ENCODE measurements at regions not wholly inside any gene's neighbourhood (a gene's known extent, or its start where the extent isn't known, plus 50 kb on each side); places are given as distances from the start of the nearest gene placed in this dataset.

DNA sequence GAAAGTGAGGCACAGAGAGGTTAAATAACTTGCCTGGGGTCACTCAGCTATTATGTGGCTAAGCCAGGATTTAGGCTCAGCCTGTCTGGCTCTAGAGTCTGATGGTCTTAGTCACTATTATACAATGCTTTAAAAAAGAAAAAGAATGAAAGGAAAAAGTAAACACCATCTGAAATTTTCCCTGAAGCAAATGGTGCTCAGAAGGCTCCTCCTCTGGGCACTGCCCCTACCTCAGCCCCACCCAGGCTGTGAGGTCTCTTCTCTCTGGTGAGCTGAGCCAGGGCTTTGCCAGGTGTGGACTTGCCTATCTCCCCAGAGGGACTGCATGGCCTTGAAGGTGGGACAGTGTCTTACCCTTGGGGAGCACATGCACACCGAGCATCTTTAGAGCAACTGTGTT, 117.5 kb upstream of the DYRK2 start:
- ChIA-PET RAD21 (ENCODE audit: unreplicated experiment) (no interaction called here), CTCF (no interaction called here), SMC1A (ENCODE audit: uncharacterized antibody, unreplicated experiment) (no interaction called here), POLR2A (no interaction called here)
- Histone ChIP-seq H3K4me2 (ENCODE audit: control insufficient read depth, insufficient read depth) (no peak overlapping the region), H3K79me2 (ENCODE audit: control insufficient read depth, insufficient read depth, low read length) (no peaks in the 10 kb centered on the region), H3K4me3 (no peak overlapping the region), H3K36me3 (ENCODE audit: control insufficient read depth in 2 of 2, insufficient read depth in 2 of 2, low read length in 1 of 2) (no peaks in the 10 kb centered on the region), H3K9me3 (replicated peaks; ENCODE audit: control insufficient read depth, insufficient read depth, low read length) (no peaks in the 10 kb centered on the region), H3K4me1 (ENCODE audit: control insufficient read depth, insufficient read depth, low read length) (no peaks in the 10 kb centered on the region), H4K20me1 (ENCODE audit: control insufficient read depth, insufficient read depth) (no peaks in the 10 kb centered on the region), H3K27me3 (replicated peaks in 1 of 2; ENCODE audit: control insufficient read depth in 2 of 2, insufficient read depth in 2 of 2, low read length in 1 of 2) (no peaks in the 10 kb centered on the region), H3K27ac (ENCODE audit: control insufficient read depth, insufficient read depth) (no peak overlapping the region), H3K9ac (ENCODE audit: control insufficient read depth, insufficient read depth, low read length) (no peak overlapping the region), H2AFZ (ENCODE audit: control insufficient read depth, low read depth, low read length) (no peak overlapping the region)
- WGBS (ENCODE audit: insufficient coverage, insufficient replicate concordance, low lambda C conversion rate, missing lambda C conversion rate), result 95% methylated on average over 1 of the region's 1 CpG
- BruUV-seq (replicated peaks), result no TSS peak
- no peak for DNase-seq (ENCODE audit: low read depth, low spot score)
- intact Hi-C loops (cut with micrococcal nuclease; ENCODE audit: unreplicated experiment) (no loop called here), in situ Hi-C loops (cut with MboI) (no loop called here)
- no peak for ATAC-seq
- no peak for TF ChIP-seq KDM1A (IDR thresholded peaks at IDR 0.05; ENCODE audit: borderline replicate concordance)
- no peak for TF ChIP-seq ZNF24 (IDR thresholded peaks at IDR 0.05)
- TF ChIP-seq ESRRA (IDR thresholded peaks at IDR 0.05; ENCODE audit: low read length), result no peak
- TF ChIP-seq POLR2A (IDR thresholded peaks at IDR 0.05; ENCODE audit: low read depth, low read length), result no peak
- no peak for TF ChIP-seq SUZ12 (IDR thresholded peaks at IDR 0.05; ENCODE audit: unreplicated experiment)
- TF ChIP-seq MXI1 (IDR thresholded peaks at IDR 0.05; ENCODE audit: low read depth, low read length), result no peak
- TF ChIP-seq, protein P1, sequence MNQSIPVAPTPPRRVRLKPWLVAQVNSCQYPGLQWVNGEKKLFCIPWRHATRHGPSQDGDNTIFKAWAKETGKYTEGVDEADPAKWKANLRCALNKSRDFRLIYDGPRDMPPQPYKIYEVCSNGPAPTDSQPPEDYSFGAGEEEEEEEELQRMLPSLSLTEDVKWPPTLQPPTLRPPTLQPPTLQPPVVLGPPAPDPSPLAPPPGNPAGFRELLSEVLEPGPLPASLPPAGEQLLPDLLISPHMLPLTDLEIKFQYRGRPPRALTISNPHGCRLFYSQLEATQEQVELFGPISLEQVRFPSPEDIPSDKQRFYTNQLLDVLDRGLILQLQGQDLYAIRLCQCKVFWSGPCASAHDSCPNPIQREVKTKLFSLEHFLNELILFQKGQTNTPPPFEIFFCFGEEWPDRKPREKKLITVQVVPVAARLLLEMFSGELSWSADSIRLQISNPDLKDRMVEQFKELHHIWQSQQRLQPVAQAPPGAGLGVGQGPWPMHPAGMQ (IDR thresholded peaks at IDR 0.05; ENCODE audit: borderline replicate concordance), result no peak
- TF ChIP-seq MTA2 (IDR thresholded peaks at IDR 0.05; ENCODE audit: low read depth), result no peak
- TF ChIP-seq TCF3 (IDR thresholded peaks at IDR 0.05; ENCODE audit: borderline replicate concordance, insufficient read depth, low read depth, low read length), result no peak
- TF ChIP-seq E4F1 (IDR thresholded peaks at IDR 0.05; ENCODE audit: borderline replicate concordance, partially characterized antibody), result no peak
- no peak for TF ChIP-seq SMAD5 (IDR thresholded peaks at IDR 0.05; ENCODE audit: low read depth)
- TF ChIP-seq, protein P2, sequence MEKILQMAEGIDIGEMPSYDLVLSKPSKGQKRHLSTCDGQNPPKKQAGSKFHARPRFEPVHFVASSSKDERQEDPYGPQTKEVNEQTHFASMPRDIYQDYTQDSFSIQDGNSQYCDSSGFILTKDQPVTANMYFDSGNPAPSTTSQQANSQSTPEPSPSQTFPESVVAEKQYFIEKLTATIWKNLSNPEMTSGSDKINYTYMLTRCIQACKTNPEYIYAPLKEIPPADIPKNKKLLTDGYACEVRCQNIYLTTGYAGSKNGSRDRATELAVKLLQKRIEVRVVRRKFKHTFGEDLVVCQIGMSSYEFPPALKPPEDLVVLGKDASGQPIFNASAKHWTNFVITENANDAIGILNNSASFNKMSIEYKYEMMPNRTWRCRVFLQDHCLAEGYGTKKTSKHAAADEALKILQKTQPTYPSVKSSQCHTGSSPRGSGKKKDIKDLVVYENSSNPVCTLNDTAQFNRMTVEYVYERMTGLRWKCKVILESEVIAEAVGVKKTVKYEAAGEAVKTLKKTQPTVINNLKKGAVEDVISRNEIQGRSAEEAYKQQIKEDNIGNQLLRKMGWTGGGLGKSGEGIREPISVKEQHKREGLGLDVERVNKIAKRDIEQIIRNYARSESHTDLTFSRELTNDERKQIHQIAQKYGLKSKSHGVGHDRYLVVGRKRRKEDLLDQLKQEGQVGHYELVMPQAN (conservative IDR thresholded peaks at IDR 0.05), result no peak
- TF ChIP-seq IRF4 (IDR thresholded peaks at IDR 0.05; ENCODE audit: low read depth, low read length), result no peak
- TF ChIP-seq, protein P3, sequence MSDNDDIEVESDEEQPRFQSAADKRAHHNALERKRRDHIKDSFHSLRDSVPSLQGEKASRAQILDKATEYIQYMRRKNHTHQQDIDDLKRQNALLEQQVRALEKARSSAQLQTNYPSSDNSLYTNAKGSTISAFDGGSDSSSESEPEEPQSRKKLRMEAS (IDR thresholded peaks at IDR 0.05; ENCODE audit: low read depth, low read length), result no peak
- no peak for TF ChIP-seq DPF2 (IDR thresholded peaks at IDR 0.05)
- TF ChIP-seq SREBF1 (IDR thresholded peaks at IDR 0.05; ENCODE audit: low read length), result no peak
- no peak for TF ChIP-seq RAD21 (IDR thresholded peaks at IDR 0.05; ENCODE audit: insufficient read depth, low read depth, low read length)
- no peak for FAIRE-seq

All from GM12878 (cell line).